ENCODE measurements at regions not wholly inside any gene's neighbourhood (a gene's known extent, or its start where the extent isn't known, plus 50 kb on each side); places are given as distances from the start of the nearest gene placed in this dataset.

GRCh38 chr5:112112346-112112745, 306.7 kb downstream of the EPB41L4A start:
- no peak for DNase-seq (ENCODE audit: low spot score)

- DNase-seq (ENCODE audit: low spot score) = peak; percentile 19
Observed at GRCh38 chr5:112109331-112110007, 309.6 kb downstream of the EPB41L4A start.

- no peak for DNase-seq (ENCODE audit: low spot score)
Observed at GRCh38 chr5:112106878-112107277, 312.2 kb downstream of the EPB41L4A start.

GRCh38 chr5:112097768-112098167, 321.3 kb downstream of the EPB41L4A start:
- DNase-seq (ENCODE audit: low spot score) = no peak

- no peak for DNase-seq (ENCODE audit: low spot score)
Observed at GRCh38 chr5:112087222-112087621, 330.2 kb upstream of the NREP start.

- DNase-seq (ENCODE audit: low spot score) = no peak
Observed at GRCh38 chr5:112086740-112087139, 329.7 kb upstream of the NREP start.

GRCh38 chr5:112084149-112084548, 327.2 kb upstream of the NREP start:
- no peak for DNase-seq (ENCODE audit: low spot score)

- no peak for DNase-seq (ENCODE audit: low spot score)
Observed at GRCh38 chr5:112083623-112084022, 326.6 kb upstream of the NREP start.

GRCh38 chr5:112077180-112077579, 320.2 kb upstream of the NREP start:
- DNase-seq (ENCODE audit: low spot score) = no peak

GRCh38 chr5:112070022-112070421, 313.0 kb upstream of the NREP start:
- no peak for DNase-seq (ENCODE audit: low spot score)

GRCh38 chr5:112069329-112069728, 312.3 kb upstream of the NREP start:
- DNase-seq (ENCODE audit: low spot score) = no peak

GRCh38 chr5:112068593-112068992, 311.6 kb upstream of the NREP start:
- no peak for DNase-seq (ENCODE audit: low spot score)

GRCh38 chr5:112065781-112066180, 308.8 kb upstream of the NREP start:
- DNase-seq (ENCODE audit: low spot score) = no peak

- DNase-seq (ENCODE audit: low spot score) = no peak
Observed at GRCh38 chr5:112064956-112065355, 308.0 kb upstream of the NREP start.

GRCh38 chr5:112064271-112064701, 307.3 kb upstream of the NREP start:
- no peak for DNase-seq (ENCODE audit: low spot score)

GRCh38 chr5:112063856-112064255, 306.9 kb upstream of the NREP start:
- DNase-seq (ENCODE audit: low spot score) = no peak

- no peak for DNase-seq (ENCODE audit: low spot score)
Observed at GRCh38 chr5:112063191-112063590, 306.2 kb upstream of the NREP start.

GRCh38 chr5:112062181-112062580, 305.2 kb upstream of the NREP start:
- no peak for DNase-seq (ENCODE audit: low spot score)

GRCh38 chr5:112061666-112062065, 304.7 kb upstream of the NREP start:
- no peak for DNase-seq (ENCODE audit: low spot score)

- no peak for DNase-seq (ENCODE audit: low spot score)
Observed at GRCh38 chr5:112059579-112060135, 302.7 kb upstream of the NREP start.

- DNase-seq (ENCODE audit: low spot score) = no peak
Observed at GRCh38 chr5:112049738-112050137, 292.7 kb upstream of the NREP start.

- DNase-seq (ENCODE audit: low spot score) = peak; percentile 4
Observed at GRCh38 chr5:112036206-112036605, 279.2 kb upstream of the NREP start.

GRCh38 chr5:112034421-112034979, 277.5 kb upstream of the NREP start:
- DNase-seq (ENCODE audit: low spot score) = no peak

Data from HT-29 (cell line).